SU-DHL-6 (cell line): ENCODE measurements at regions not wholly inside any gene's neighbourhood (a gene's known extent, or its start where the extent isn't known, plus 50 kb on each side); places are given as distances from the start of the nearest gene placed in this dataset.
"Not testable (repeated sequence)": the region's sequence is repeated elsewhere in the genome, so short reads cannot be mapped to it uniquely, and the experiment has no call there.

Experiments used
- H2AFZ ChIP-seq: fragments of 200-600 bp; sonication (generic); 2 replicates; pipeline ENCODE4 v1.6.1; 2014; ENCODE audit warnings: low read depth, mild to moderate bottlenecking, moderate library complexity, mixed read lengths, antibody characterized with exemption, low read length; ENCODE audit not compliant: severe bottlenecking
- H3F3A ChIP-seq: fragments of 200-600 bp; shearing (Covaris generic); 2 replicates; pipeline ENCODE4 v1.6.0; 2016; ENCODE audit warnings: antibody characterized with exemption, mild to moderate bottlenecking; ENCODE audit not compliant: insufficient read depth
- H3K27ac ChIP-seq: fragments of 200-600 bp; sonication (generic); 2 replicates; pipeline ENCODE4 v1.5.1; 2016; ENCODE audit warnings: low read depth, mild to moderate bottlenecking, low read length, moderate library complexity, mixed read lengths
- H3K27me3 ChIP-seq: fragments of 200-600 bp; sonication (generic), shearing (Covaris generic); 2 replicates; pipeline ENCODE4 v1.6.0; 2014; ENCODE audit warnings: mild to moderate bottlenecking, low read length
- H3K36me3 ChIP-seq: fragments of 200-600 bp; sonication (generic); 2 replicates; pipeline ENCODE4 v1.6.1; 2014; ENCODE audit warnings: mild to moderate bottlenecking, low read length, mixed read lengths
- H3K4me2 ChIP-seq: fragments of 300-600, 200-600 bp; shearing (Covaris generic), sonication (generic); 2 replicates; pipeline ENCODE4 v1.6.0; 2014; ENCODE audit warnings: low read length, low read depth, mild to moderate bottlenecking; ENCODE audit not compliant: poor library complexity, severe bottlenecking
- H3K4me3 ChIP-seq: fragments of 200-600 bp; sonication (generic); 2 replicates; pipeline ENCODE4 v1.5.1; 2014; ENCODE audit warnings: antibody characterized with exemption, low read length, mild to moderate bottlenecking, mixed read lengths; ENCODE audit not compliant: insufficient read depth, poor library complexity, severe bottlenecking
- H3K79me2 ChIP-seq: fragments of 200-600 bp; sonication (generic); 2 replicates; pipeline ENCODE4 v1.6.1; 2014; ENCODE audit warnings: mild to moderate bottlenecking, low read length, moderate library complexity; ENCODE audit not compliant: insufficient read depth
- H3K9ac ChIP-seq: fragments of 200-600 bp; sonication (generic); 2 replicates; pipeline ENCODE4 v1.7.0; 2014; ENCODE audit warnings: mild to moderate bottlenecking, low read length
- H3K9me2 ChIP-seq: fragments of 200-600 bp; sonication (generic); replicated peaks from 2 replicates; pipeline ENCODE4 v1.6.1; 2014; ENCODE audit warnings: low read length; ENCODE audit not compliant: insufficient read depth
- H3K9me3 ChIP-seq: fragments of 200-600 bp; sonication (generic); 2 replicates; pipeline ENCODE4 v1.6.1; 2014; ENCODE audit warnings: low read length, mixed read lengths; ENCODE audit not compliant: insufficient read depth
- H4K20me1 ChIP-seq: fragments of 200-600 bp; sonication (generic); 2 replicates; pipeline ENCODE4 v1.6.1; 2014; ENCODE audit warnings: low read depth, mild to moderate bottlenecking, antibody characterized with exemption, low read length, moderate library complexity, mixed read lengths
- EZH2phosphoT487 ChIP-seq: fragments of 200-600 bp; sonication (generic), shearing (Covaris generic); conservative IDR thresholded peaks from 2 replicates; pipeline ENCODE4 v1.6.1; 2018; ENCODE audit warnings: mild to moderate bottlenecking, antibody characterized with exemption, low read length, moderate library complexity, mixed read lengths
- TF ChIP-seq, protein P1 (sequence below): fragments of 200-600 bp; sonication (generic); IDR thresholded peaks from one replicate; pipeline ENCODE4 v1.5.1; 2017; ENCODE audit warnings: antibody characterized with exemption, mild to moderate bottlenecking, low read length, moderate library complexity; ENCODE audit not compliant: insufficient read depth, poor library complexity, severe bottlenecking

DNA sequence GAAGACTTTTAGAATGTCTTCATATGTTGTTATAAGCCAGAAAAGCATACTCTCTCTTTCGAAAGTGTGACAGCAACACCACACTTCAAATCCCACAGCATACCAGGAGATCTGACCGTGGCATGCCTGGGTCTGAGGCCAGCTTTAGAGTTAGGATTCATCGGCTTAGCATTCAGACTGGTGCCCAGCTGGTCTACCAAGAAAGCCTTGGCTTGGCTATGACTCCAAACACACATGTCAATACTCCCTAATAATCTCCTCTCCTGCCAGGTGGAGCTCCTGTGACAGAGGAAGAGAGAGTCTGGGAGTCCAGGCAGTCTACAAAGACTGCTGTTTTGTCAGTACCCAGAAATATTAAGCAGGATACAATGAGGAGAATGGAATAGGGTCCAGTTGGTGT lies 77.1 kb upstream of the MAN1A1 start:
- Histone ChIP-seq H3K27me3 (no peaks in the 10 kb centered on the region), H4K20me1 (no peaks in the 10 kb centered on the region), H2AFZ (no peak overlapping the region), H3K27ac (no peak overlapping the region), H3K79me2 (no peaks in the 10 kb centered on the region), H3F3A (no peaks in the 10 kb centered on the region), H3K9me3 (no peaks in the 10 kb centered on the region), H3K9me2 (no peaks in the 10 kb centered on the region), H3K9ac (no peak overlapping the region), H3K4me2 (no peak overlapping the region), H3K36me3 (no peaks in the 10 kb centered on the region), H3K4me3 (no peak overlapping the region)
- TF ChIP-seq, protein P1, sequence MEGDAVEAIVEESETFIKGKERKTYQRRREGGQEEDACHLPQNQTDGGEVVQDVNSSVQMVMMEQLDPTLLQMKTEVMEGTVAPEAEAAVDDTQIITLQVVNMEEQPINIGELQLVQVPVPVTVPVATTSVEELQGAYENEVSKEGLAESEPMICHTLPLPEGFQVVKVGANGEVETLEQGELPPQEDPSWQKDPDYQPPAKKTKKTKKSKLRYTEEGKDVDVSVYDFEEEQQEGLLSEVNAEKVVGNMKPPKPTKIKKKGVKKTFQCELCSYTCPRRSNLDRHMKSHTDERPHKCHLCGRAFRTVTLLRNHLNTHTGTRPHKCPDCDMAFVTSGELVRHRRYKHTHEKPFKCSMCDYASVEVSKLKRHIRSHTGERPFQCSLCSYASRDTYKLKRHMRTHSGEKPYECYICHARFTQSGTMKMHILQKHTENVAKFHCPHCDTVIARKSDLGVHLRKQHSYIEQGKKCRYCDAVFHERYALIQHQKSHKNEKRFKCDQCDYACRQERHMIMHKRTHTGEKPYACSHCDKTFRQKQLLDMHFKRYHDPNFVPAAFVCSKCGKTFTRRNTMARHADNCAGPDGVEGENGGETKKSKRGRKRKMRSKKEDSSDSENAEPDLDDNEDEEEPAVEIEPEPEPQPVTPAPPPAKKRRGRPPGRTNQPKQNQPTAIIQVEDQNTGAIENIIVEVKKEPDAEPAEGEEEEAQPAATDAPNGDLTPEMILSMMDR: no peak
- no peak for TF ChIP-seq EZH2phosphoT487

DNA sequence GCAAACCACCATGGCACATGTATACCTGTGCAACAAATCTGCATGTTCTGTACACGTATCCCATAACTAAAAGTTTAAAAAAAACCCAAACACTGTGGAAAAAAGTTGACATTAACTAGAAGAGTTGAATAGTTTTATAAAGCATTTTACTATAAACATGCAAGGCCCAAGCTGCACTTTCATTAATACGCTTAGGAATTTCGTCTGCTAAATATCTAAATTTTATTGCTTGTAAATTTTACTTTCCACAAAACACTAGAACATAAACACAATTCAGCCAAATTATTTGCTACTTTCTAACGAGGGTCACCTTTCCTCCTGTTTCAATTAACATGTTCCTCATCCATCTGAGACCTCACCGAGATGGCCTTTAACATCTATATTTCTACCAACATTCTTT lies 74.4 kb upstream of the MAN1A1 start:
- H3K4me2 ChIP-seq: no peak overlapping the region
- no peaks in the 10 kb centered on the region for H3K36me3 ChIP-seq
- no peak overlapping the region for H3K27ac ChIP-seq
- no peak overlapping the region for H3K9ac ChIP-seq
- no peaks in the 10 kb centered on the region for H3K9me2 ChIP-seq
- H3K9me3 ChIP-seq: no peaks in the 10 kb centered on the region
- no peaks in the 10 kb centered on the region for H4K20me1 ChIP-seq
- H3K27me3 ChIP-seq: no peaks in the 10 kb centered on the region
- H2AFZ ChIP-seq: no peak overlapping the region
- H3K79me2 ChIP-seq: no peaks in the 10 kb centered on the region
- TF ChIP-seq, protein P1: no peak
- no peak for TF ChIP-seq EZH2phosphoT487
- no peak overlapping the region for H3K4me3 ChIP-seq
- no peaks in the 10 kb centered on the region for H3F3A ChIP-seq

DNA sequence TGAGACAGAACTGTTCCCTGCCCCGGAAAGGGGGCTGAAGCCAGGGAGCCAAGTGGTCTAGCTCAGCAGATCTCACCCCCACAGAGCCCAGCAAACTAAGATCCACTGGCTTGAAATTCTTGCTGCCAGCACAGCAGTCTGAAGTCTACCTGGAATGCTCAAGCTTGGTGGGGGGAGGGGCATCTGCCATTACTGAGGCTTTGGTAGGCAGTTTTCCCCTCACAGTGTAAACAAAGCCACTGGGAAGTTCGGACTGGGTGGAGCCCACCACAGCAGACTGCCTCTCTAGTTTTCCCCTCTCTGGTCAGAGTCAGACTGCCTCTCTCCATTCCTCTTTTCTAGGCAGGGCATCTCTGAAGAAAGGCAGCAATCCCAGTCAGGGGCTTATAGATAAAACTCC lies 68.5 kb upstream of the MAN1A1 start:
- H3K4me3 ChIP-seq, H3K4me2 ChIP-seq, H3K9ac ChIP-seq, H3K27ac ChIP-seq, H3K9me3 ChIP-seq, H3K79me2 ChIP-seq, H3K27me3 ChIP-seq, H4K20me1 ChIP-seq, H3K9me2 ChIP-seq, H3F3A ChIP-seq, H3K36me3 ChIP-seq, H2AFZ ChIP-seq: not testable (repeated sequence)

DNA sequence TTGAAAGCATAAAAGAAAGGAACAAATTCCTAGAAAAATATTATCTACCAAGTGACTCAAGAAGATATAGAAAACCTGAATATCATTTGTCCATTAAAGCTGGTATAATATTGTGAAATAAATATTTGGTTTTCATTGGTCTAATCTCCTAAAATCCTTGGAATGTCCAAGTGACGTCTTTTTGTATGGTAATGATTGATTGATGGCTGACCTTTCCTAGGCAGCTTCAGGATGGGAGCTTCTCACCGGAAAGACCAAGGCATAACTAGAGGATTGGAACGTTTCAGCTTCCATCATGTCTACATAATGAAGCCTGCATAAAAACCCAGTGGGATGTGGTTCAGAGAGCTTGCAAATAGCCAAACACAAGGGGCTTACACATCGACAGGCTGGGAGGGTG lies 57.6 kb upstream of the MAN1A1 start:
- H3K9me3 ChIP-seq: no peaks in the 10 kb centered on the region
- no peaks in the 10 kb centered on the region for H3F3A ChIP-seq
- no peak overlapping the region for H3K9ac ChIP-seq
- no peak overlapping the region for H3K4me2 ChIP-seq
- no peak overlapping the region for H3K4me3 ChIP-seq
- no peaks in the 10 kb centered on the region for H3K36me3 ChIP-seq
- H3K27me3 ChIP-seq: no peaks in the 10 kb centered on the region
- no peaks in the 10 kb centered on the region for H3K9me2 ChIP-seq
- no peak overlapping the region for H3K27ac ChIP-seq
- no peaks in the 10 kb centered on the region for H4K20me1 ChIP-seq
- no peaks in the 10 kb centered on the region for H3K79me2 ChIP-seq
- no peak overlapping the region for H2AFZ ChIP-seq
- TF ChIP-seq, protein P1: no peak
- TF ChIP-seq EZH2phosphoT487: no peak

DNA sequence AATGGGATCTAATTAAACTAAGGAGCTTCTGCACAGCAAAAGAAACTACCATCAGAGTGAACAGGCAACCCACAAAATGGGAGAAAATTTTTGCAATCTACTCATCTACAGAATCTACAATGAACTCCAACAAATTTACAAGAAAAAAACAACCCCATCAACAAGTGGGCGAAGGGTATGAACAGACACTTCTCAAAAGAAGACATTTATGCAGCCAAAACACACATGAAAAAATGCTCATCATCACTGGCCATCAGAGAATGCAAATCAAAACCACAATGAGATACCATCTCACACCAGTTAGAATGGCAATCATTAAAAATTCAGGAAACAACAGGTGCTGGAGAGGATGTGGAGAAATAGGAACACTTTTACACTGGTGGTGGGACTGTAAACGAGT lies 55.6 kb upstream of the MAN1A1 start:
- H2AFZ ChIP-seq, H3K4me3 ChIP-seq, H3K9ac ChIP-seq, H3F3A ChIP-seq, H3K27ac ChIP-seq, H3K9me2 ChIP-seq, H3K27me3 ChIP-seq, H3K4me2 ChIP-seq, H4K20me1 ChIP-seq, H3K79me2 ChIP-seq, H3K36me3 ChIP-seq, H3K9me3 ChIP-seq: not testable (repeated sequence)
